Tongue (tissue), 1 donor: ENCODE measurements at regions not wholly inside any gene's neighbourhood (a gene's known extent, or its start where the extent isn't known, plus 50 kb on each side); places are given as distances from the start of the nearest gene placed in this dataset.

Experiments
- DNase-seq: peaks from one replicate; pipeline ENCODE4 v3.0.0-alpha.2; 2015

DNA sequence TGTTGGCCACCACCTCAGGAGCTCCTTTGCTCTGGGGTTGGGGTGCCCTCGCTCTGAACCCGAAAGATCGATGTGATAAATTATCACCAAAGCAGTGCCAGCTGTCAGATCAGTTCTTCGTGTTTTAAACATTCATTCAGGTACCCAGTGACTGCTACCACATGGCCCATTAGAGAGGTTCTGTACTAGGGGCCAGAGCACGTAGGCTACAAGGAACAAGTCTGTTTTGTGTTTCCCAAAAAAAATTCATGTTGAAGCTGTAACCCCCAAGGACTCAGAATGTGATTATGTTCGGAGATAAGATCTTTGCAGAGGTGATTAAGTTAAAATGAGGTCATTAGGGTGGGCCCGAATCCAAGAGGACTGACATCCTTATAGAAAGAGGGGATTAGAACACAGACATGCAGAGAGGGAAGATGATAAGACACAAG, 526.9 kb downstream of the NPHP4 start:
- peak; percentile 29 for DNase-seq

DNA sequence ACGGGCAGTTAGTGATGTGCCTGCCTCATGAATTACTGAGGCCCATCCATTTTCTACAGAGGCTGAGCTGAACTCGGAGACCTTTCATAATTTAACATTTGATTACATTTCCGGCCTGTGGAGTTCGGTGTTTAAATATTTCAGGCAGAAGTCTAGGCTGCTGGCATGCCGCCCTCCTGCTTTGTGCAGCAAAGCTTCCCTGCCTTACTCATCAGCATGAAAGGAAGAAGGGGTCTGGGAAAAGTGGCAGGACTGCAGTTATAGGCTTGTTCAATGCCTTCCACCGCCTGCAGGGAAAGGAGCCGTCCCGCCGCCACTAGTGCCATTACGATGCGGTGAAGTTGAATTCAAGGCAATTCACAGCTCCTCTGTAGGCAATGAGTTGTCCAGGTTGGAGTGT, 527.9 kb downstream of the NPHP4 start:
- DNase-seq: no peak

DNA sequence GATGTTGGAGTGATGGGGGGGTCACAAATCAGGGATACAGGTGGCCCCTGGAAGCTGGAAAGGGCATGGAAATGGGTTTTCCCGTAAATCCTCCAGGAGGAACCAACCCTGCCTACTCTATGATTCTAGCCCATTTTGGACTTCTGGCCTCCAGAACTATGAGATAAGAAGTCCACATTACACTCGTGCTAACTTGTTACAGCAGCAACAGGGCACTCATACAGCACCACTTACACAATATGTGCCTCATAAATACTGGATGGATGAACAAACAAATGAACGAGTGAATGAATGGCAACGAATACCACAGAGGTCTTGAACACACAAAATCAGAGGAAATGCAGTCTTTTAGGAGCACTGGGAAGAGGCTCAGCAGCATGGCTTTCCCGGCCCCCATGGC, 531.3 kb downstream of the NPHP4 start:
- no peak for DNase-seq

DNA sequence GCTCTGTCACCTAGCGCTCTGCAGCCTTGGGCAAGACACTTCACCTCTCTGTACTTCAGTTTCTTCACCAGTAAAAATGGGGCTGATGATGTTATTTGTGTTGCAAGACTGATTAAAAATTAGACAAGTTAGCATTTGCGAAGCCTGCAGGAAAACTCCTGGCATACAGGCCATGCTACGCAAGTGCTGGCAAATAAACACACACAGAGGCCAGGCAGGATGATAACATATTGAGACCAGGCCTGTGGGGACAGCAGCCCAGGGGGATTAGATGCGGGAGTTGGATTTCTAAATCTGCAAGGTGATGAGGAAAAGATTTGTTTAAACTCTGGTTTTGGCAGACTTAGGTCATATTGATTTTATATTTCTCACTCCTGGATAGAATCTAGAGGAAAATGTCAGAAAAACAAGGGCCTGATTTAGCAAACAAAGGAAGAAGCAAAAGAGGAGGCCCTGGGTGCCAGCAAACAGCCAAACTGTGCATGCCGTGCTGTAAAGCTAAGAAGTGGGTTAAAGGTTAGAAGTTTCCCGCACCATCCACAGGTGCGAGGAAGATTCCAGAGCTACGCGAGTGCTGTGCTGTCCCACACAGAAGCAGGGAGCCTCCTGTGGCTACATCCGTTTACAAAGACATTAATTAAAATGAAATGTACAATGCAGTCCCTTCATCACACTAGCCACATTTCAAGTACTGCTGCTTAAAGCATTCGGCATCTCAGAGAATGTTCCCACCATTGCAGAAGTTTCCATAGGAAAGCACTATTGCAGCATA, 532.2 kb downstream of the NPHP4 start:
- DNase-seq: no peak

DNA sequence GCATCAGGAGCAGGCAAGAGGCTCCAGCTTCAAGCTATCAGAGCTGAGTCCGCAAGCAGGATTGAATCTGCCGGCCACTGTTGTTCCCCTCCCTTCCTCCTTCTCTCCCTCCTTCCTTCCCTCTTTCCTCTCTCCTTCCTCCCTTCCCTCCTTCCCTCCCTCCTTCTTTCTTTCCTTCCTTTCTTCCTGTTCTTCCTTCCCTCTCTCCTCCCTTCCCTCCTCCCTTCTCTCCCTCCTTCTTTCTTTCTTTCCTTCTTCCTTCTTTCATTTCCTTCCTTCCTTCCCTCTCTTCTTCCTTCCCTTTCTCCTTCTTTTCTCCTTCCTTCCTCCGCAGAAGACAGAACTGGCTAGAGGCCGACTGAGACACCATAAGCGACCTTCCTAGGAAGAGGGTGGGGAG, 534.0 kb downstream of the NPHP4 start:
- DNase-seq: no peak

DNA sequence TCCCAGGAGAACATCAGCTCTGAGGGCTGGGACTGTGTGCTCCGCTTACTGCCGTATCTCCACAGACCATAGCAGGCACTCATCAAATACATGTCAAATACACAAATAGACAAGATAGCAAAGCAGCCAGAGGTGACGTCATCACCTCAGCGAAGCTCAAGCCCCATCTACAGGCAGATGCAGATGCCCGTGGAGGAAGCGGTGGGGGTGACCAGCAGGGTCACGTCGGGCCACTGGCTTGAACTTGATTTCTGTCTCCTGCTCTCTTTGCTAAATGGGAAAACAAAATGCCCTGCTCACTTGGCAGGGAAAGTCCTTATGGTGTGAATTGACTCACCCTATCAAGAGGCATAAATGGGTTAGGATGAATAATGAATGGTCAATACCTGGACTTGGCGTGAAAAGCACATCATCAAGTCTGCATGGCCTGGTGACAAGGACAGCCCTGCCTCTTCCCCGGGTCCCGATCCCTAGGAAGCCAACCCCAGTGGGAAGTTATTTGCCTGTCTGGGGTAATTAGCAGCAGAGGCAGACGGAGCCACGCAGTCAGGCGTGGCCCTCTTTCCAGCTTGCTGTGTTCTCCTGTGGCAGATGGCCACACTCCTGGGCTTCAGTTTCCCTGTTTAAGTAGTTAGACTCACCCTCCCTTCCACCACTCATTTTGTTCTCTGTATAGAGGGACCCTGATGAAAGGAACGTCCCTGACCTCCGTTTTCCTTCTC, 536.0 kb downstream of the NPHP4 start:
- no peak for DNase-seq

DNA sequence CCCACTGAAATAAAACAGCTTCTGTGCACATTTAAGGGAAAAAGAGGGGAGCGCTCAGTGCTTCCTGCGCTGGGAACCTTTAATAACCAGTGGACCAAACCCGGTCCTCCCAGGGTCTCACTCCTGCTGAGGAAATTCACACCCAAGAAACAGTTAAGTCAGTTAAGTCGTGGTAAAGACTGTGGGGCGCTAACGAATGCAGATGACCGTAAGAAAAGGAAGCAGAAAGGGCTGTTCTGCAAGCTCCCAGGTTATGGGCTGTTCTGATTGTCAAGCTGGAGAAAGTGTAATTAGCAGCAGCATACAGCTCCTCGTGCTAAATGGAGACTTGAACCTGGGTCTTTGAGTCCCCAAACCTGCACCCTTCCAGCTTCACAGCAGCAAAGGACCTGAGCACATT, 536.6 kb downstream of the NPHP4 start:
- DNase-seq: no peak

DNA sequence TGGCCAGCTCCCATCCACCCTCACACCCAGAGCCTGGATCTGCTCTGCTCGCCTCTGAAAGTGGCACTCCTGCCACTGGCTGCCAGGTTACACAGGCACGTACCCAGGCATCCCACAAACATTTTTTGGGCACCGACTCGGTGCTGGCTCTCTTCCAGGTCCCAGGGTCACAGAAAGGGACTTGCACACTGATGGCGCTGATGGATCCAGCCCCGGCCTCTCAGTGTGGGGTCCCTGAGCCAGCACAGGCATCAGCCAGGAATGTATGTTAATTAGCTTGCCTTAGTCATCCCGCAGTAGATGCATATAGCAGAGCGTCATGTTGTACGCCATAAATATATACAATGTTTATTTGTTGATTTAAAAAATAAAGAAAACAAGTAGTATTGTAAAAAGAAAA, 537.2 kb downstream of the NPHP4 start:
- no peak for DNase-seq

DNA sequence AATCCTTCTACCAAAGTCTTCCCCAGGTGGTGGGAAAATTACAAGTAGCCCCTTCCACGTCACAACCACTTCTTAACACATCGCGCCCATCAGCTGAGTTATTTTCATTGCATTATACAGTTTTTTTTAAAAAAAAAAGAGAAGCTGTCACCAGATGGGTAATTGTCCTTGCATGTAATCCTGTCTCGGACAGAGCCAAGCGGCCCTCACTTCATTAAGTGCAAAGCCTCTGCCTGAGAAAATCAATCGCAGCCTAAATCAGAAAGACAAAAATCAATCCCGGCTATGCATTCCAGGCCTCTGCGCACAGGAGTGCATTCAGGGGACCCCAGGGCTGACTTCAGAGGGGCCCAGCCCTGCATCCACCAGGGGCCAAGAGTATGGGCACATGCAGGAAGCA, 538.9 kb downstream of the NPHP4 start:
- no peak for DNase-seq

DNA sequence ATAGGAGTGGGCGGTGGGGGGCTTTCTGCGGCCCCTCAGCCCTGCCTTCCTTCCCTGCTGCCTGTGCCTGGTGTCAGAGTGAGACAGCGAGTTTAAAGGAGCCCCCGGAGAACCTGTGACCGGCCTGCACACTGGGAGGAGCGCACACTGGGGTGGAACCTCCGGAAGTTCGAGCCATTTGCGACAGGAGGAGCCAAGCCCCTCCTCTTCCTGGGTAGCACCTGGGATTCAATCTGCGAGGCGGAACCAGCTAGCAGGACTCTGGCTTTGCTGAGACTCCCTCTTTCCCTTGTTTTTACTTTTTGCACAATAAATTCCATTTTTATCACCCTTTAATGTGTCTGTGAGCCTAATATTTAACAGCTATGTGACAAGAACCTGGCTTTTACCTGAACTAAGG, 540.6 kb downstream of the NPHP4 start:
- DNase-seq: no peak

DNA sequence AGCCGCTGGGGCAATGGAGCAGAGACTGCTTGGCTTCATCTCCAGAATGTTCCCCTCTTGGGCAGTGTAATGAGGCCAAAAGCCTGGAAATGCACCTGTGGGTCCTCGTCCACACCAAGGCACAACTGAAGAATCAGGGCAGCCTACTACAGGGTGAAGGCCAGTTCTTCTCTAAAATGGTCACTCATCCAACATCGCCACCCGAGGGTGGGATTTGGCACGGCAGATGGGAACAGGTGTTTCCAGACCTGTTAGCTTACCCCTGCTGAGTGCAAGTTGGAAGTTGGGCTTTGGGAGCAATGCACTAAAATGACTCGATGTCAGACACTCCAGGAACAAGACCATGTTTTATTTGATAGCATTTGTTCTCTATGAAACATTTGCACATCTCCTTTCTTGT, 543.7 kb downstream of the NPHP4 start:
- DNase-seq: no peak

DNA sequence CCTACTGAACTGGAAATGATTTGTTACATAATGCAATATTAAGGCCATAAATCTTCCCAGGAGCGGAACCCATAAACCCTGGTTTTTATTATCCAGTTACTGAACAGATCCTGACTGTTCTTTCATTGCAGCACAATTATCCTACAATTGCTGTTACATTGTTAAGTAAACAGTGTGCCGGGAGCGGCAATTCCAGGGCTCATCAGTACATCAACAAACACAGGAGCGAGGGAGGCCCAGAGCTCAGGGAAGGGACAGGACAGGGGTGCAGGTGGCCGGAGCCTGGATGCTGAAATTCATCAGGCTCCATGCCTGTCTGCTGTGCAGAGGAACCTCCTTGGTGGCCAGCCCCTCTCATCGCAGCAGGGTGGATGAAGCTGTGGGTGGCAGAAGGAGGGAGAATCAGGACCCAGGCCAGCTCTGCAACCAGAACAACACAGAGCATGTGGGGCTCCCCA, 544.7 kb downstream of the NPHP4 start:
- DNase-seq: no peak

DNA sequence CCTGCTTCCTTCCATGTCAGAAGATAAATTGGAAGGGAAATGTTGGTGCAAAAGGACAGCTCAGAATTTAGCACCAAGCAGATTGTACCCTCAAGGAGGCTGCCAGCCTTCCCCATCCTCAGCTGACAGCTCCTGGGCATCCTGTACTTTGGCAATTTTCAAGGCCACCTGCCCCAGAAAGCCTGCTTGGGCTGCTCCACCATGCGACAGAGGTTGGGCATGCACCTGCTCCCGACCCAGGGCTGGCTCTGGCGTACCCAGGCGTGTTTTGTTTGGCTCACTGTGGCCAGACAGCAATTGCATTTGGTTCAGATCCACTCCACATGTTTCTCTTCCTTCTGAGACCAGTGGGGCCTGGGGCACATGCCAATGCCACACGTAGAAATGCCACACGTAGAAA, 547.8 kb downstream of the NPHP4 start:
- DNase-seq: no peak

DNA sequence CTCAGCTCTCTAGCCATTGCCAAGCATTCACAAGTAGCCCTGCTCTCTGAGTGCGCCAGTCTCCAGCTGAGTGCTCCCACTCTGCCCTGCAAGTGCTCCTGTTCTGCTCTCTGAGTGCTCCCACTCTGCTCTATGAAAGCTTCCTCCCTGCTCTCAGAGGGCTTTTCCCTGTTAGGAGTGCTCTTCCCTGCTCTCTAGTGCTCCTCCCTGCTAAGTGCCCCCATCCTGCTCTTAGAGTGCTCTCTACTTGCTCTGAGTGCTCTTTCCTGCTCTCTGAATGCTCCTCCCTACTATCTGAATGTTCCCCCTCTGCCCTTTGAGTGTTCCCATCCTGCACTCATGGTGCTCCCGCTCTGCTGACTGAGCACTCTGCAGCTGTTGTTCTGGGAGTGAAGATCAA, 555.4 kb downstream of the NPHP4 start:
- DNase-seq: no peak

DNA sequence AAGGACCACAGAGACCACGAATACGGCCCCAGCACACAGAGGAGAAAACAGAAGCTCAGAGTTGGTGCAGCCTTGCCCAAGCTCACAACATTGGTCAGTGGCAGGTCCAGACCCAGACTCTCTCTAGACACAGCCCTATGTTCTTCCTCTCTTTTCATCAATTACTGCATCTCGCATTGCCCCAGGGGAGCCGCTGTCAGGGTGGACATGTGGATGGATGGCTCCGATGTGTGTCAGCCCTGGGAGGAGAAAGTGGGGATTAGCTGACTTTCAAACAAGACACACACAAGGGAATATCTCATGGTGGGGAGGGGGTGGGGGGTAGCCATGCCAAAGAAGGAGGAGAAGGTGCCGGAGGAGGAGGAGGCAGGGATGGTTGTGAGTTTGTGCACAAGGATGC, 556.8 kb downstream of the NPHP4 start:
- no peak for DNase-seq

DNA sequence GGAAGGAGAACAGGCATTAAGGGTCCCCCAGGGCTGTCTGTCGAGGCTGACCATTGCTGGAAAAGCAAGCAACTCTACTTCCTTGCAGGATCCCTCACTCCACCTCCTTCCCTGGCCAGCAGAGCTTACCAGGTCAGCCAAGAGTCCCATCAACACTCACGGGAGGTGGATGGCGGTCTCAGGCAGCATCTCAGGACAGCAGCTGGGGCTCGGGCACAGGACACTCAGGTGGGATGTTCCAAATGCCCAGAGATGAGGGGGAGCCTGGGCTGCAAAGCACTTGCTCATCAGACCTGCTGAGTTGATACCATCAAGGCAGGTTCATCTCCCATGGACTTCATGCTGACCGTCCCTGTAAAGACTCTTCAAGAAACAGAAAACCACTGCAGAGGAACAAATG, 559.8 kb downstream of the NPHP4 start:
- DNase-seq: no peak

DNA sequence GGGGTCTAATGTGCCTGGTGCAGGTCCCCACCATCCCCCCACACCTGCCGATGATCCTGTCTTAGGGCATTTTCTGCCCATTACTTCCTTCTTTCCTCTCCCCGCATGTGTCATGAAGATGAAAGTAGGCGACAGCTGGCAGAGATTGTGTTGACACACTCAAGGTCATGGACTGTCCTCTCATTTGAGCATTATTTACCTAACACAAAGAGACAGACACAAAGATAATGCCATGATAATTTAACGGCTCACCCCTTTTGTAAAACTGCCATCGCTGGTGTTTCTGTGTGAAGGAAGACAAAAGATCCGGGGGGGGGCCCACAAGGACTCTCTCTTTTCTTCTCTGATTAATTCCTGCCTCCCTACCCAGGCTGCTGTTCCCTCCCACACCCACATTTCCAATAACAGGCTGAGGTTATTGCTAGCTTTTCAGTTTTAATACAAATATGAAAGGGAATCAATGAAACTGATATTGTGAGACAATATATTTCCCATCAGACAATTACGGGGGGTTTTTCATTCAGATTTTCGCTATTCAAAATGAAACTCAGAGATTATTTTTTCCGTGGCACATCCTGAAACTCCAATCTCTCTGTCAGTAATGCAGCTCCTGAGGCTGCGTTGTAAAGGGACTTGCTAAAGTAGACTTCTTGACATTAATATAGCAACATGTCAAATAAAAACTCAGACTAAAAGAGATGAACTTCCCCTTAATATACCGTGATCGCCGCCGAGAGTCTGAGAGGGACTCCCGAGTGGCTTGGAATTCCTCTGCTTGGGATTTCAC, 561.1 kb downstream of the NPHP4 start:
- no peak for DNase-seq

DNA sequence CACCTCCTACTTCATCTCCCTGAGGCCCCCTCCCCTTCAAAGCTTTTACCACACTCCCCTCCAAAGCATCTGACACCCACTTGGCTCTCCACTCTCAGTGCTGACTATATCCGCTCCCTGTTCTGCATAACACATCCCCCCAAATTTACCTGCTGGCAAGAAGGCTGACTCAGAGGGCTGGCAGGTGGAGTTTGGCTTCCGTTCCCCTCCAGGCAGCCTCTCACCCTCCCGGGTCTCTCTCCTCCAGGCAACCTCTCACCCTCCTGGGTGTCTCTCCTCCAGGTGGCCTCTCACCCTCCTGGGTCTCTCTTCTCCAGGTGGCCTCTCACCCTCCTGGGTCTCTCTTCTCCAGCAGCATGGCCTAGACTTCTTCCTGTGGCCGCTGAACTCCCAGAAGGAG, 562.1 kb downstream of the NPHP4 start:
- DNase-seq: no peak

DNA sequence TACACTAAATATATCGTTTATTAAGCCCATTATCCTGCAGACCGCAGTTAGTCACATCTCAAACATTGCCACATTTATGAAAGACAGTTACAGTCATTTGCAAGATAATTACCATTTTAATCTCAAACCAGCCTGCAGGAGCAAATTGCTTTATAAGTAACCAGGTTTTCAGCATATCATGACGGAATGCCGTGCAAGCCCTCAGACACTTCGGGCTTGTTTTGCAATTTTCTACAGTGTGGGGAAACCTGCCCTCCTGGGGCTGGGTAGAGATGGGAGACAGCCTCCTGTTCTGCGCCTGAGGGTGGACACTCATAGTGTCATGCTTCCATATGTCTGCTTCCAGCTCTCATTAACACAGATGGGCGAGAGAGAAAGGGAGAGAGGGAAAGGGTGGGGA, 563.9 kb downstream of the NPHP4 start:
- no peak for DNase-seq

DNA sequence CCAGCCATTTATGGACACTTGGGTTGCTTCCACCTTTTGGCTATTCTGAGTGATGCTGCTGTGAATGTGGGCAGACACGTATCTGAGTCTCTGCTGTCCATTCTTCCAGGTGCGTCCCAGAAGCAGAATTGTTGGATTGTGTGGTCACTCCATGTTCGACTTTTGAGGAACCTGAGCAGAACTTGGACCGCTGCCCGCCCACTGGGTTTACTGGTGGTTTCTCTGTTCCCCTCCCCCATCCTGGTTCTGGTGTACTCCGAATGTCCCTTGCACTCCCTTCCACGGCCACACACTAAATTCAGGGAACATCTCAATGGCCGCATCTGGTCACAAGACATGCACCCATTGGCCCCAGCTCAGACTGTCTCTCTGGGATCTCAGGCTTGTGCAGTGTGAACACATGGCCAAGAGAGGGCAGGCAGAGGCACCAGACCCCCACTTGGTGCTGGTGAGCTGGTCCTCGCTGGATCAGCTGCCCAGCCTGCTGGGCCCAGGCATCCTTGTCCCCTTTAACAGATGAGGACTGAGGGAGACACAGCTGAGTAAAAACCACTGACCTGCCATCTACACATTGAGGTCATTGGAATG, 565.1 kb downstream of the NPHP4 start:
- DNase-seq: no peak

DNA sequence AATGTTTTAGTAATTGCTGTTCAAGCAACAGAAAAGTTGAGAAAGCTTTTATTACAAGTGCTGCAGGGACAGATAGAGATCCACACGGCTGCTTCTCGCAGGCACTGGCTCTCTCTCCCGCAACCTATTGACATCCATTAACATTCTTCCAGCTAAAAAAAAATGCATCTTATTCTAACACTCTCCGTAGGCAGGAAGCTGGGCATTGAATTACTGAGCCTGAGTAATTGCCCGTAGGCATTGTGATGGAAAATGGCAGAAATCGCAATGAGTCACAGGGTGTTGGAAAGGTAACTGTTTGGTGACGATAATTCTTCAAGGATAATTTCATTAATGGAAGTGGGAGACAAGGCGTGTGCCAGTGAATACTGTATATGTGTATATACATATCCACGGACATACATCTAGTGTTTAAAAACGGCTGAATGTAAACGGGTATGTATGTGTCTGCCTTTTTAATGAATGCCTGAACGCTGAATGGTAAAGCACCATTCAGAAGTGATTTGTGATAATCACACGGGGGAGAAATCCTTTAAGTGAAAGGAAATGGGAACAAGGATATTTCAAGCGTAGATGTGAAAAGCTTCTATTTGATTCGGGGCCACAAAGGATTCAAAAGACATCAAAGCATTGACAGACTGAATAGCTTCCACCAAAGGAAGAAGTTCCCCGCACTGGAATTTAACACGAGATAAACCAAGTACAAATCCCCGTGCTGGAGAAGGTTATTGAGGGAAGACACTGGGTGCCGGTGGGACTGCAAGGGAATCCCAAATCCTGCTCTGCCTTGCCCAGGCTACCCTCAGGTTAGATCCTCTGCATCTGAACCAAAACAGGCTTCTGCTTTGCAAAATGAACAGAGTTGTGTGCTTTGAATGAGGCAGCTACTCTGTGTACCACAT, 567.2 kb downstream of the NPHP4 start:
- no peak for DNase-seq

DNA sequence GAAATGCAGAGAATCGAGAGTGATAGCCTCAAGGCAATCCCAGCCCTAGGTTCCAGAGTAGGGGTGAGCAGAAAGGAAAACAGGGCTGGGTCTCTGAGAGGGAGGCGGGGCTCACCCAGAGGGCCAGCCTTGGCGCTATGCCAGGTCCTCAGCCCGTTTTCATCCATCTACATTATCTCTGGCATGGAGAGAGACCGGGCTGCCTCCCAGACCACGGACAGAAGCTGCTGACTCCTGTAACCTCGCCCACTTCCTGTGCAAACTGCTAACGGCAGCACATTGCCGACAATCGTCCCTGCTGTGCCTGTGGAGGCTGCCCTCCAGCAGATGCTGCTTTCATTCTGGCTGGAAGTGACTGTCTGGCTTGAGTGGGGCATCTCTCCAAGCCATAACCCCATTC, 569.1 kb downstream of the NPHP4 start:
- peak; percentile 21 for DNase-seq
